ENCODE measurements at regions not wholly inside any gene's neighbourhood (a gene's known extent, or its start where the extent isn't known, plus 50 kb on each side); places are given as distances from the start of the nearest gene placed in this dataset.

- ChIA-PET POLR2A (no interaction called here), CTCF (no interaction called here)
- Histone ChIP-seq H3K4me1 (ENCODE audit: control insufficient read depth in 2 of 2, insufficient read depth in 2 of 2, low read length in 2 of 2) (no peaks in the 10 kb centered on the region), H3K4me3 (ENCODE audit: control extremely low read depth in 1 of 5, extremely low read depth in 1 of 5, insufficient read depth in 1 of 5, low read depth in 2 of 5, low read length in 4 of 5) (no peak overlapping the region), H3K79me2 (ENCODE audit: control insufficient read depth, insufficient read depth, low read length) (no peaks in the 10 kb centered on the region), H3K36me3 (replicated peaks in 1 of 2; ENCODE audit: control extremely low read depth in 1 of 2, control insufficient read depth in 1 of 2, extremely low read depth in 1 of 2, insufficient read depth in 2 of 2, low read length in 1 of 2) (no peaks in the 10 kb centered on the region), H3K4me2 (replicated peaks; ENCODE audit: low read depth, low read length, poor library complexity, severe bottlenecking) (no peak overlapping the region), H4K20me1 (ENCODE audit: control insufficient read depth, insufficient read depth, low read length, poor library complexity, severe bottlenecking) (no peaks in the 10 kb centered on the region), H3K27me3 (replicated peaks in 1 of 4; ENCODE audit: control extremely low read depth in 1 of 4, control insufficient read depth in 3 of 4, insufficient read depth in 4 of 4, low read length in 3 of 4) (no peaks in the 10 kb centered on the region), H2AFZ (ENCODE audit: insufficient read depth, low read depth, low read length, poor library complexity, severe bottlenecking) (no peak overlapping the region), H3K9me3 (ENCODE audit: control extremely low read depth in 1 of 3, control insufficient read depth in 2 of 3, insufficient read depth in 1 of 3, low read length in 2 of 3) (no peaks in the 10 kb centered on the region), H3K27ac (ENCODE audit: low read length in 2 of 2) (no peak overlapping the region), H3K9ac (ENCODE audit: low read length) (no peak overlapping the region)
- Mint-ChIP-seq H3K27me3 (no peaks in the 10 kb centered on the region), H3K4me1 (no peaks in the 10 kb centered on the region), H3K27ac (no peak overlapping the region), H3K9me3 (ENCODE audit: insufficient read depth) (peaks cover 2% of the 10 kb centered on the region), H3K4me3 (no peak overlapping the region)
- DNase-seq (no peak), ATAC-seq (ENCODE audit: low read depth) (no peak)
- no CpG with 5 or more reads among the region's 2 CpGs for WGBS (ENCODE audit: insufficient coverage)
- intact Hi-C loops (cut with micrococcal nuclease): no loop called here
- TF ChIP-seq EZH2 (IDR thresholded peaks at IDR 0.05; ENCODE audit: borderline replicate concordance, insufficient read depth, low read depth, low read length, poor library complexity, severe bottlenecking): no peak
- no peak for TF ChIP-seq CTCF (IDR thresholded peaks at IDR 0.05)
Observed at GRCh38 chr20:55805138-55805537, 200.2 kb downstream of the CBLN4 start.

GRCh38 chr20:55800552-55801245 is 204.6 kb downstream of the CBLN4 start:
- DNase-seq (no peak), ATAC-seq (ENCODE audit: low read depth) (no peak)
- no peaks in the 10 kb centered on the region for H3K79me2 ChIP-seq (ENCODE audit: control insufficient read depth, insufficient read depth, low read length)
- no peak overlapping the region for H2AFZ ChIP-seq (ENCODE audit: insufficient read depth, low read depth, low read length, poor library complexity, severe bottlenecking)
- no peaks in the 10 kb centered on the region for H3K4me1 Mint-ChIP-seq
- no peaks in the 10 kb centered on the region for H3K36me3 ChIP-seq (replicated peaks in 1 of 2; ENCODE audit: control extremely low read depth in 1 of 2, control insufficient read depth in 1 of 2, extremely low read depth in 1 of 2, insufficient read depth in 2 of 2, low read length in 1 of 2)
- no peak overlapping the region for H3K27ac ChIP-seq (ENCODE audit: low read length in 2 of 2)
- peaks cover 2% of the 10 kb centered on the region for H3K9me3 Mint-ChIP-seq (ENCODE audit: insufficient read depth)
- H3K27ac Mint-ChIP-seq: no peak overlapping the region
- intact Hi-C loops (cut with micrococcal nuclease): no loop called here
- no peak overlapping the region for H3K4me2 ChIP-seq (replicated peaks; ENCODE audit: low read depth, low read length, poor library complexity, severe bottlenecking)
- no peak overlapping the region for H3K4me3 Mint-ChIP-seq
- no peaks in the 10 kb centered on the region for H3K4me1 ChIP-seq (ENCODE audit: control insufficient read depth in 2 of 2, insufficient read depth in 2 of 2, low read length in 2 of 2)
- no peaks in the 10 kb centered on the region for H4K20me1 ChIP-seq (ENCODE audit: control insufficient read depth, insufficient read depth, low read length, poor library complexity, severe bottlenecking)
- CTCF ChIA-PET: no interaction called here
- H3K9ac ChIP-seq (ENCODE audit: low read length): no peak overlapping the region
- POLR2A ChIA-PET: no interaction called here
- no CpG with 5 or more reads among the region's 3 CpGs for WGBS (ENCODE audit: insufficient coverage)
- TF ChIP-seq CTCF (IDR thresholded peaks at IDR 0.05) (no peak), EZH2 (IDR thresholded peaks at IDR 0.05; ENCODE audit: borderline replicate concordance, insufficient read depth, low read depth, low read length, poor library complexity, severe bottlenecking) (no peak)
- no peaks in the 10 kb centered on the region for H3K9me3 ChIP-seq (ENCODE audit: control extremely low read depth in 1 of 3, control insufficient read depth in 2 of 3, insufficient read depth in 1 of 3, low read length in 2 of 3)
- no peak overlapping the region for H3K4me3 ChIP-seq (ENCODE audit: control extremely low read depth in 1 of 5, extremely low read depth in 1 of 5, insufficient read depth in 1 of 5, low read depth in 2 of 5, low read length in 4 of 5)
- no peaks in the 10 kb centered on the region for H3K27me3 Mint-ChIP-seq
- H3K27me3 ChIP-seq (replicated peaks in 1 of 4; ENCODE audit: control extremely low read depth in 1 of 4, control insufficient read depth in 3 of 4, insufficient read depth in 4 of 4, low read length in 3 of 4): no peaks in the 10 kb centered on the region
